Neural cell (in vitro differentiated cells): ENCODE measurements at regions not wholly inside any gene's neighbourhood (a gene's known extent, or its start where the extent isn't known, plus 50 kb on each side); places are given as distances from the start of the nearest gene placed in this dataset.

Experiments
- EP300 ChIP-seq: fragments of 450-650 bp; conservative IDR thresholded peaks from 2 replicates; pipeline ENCODE4 v1.6.1; 2014; ENCODE audit warnings: antibody characterized with exemption, mild to moderate bottlenecking, moderate library complexity; ENCODE audit not compliant: poor library complexity, severe bottlenecking
- EZH2 ChIP-seq: fragments of 200-600, 300-800 bp; shearing (Covaris generic), sonication (generic); IDR thresholded peaks from 2 replicates; pipeline ENCODE4 v1.6.1; 2014; ENCODE audit warnings: antibody characterized with exemption, low read length, borderline replicate concordance, mild to moderate bottlenecking; ENCODE audit not compliant: insufficient read depth, poor library complexity, severe bottlenecking
- MXI1 ChIP-seq: fragments of 450-650 bp; conservative IDR thresholded peaks from 2 replicates; pipeline ENCODE4 v1.6.1; 2014; ENCODE audit warnings: antibody characterized with exemption, mild to moderate bottlenecking; ENCODE audit not compliant: poor library complexity, severe bottlenecking
- POLR2AphosphoS5 ChIP-seq: IDR thresholded peaks from 2 replicates; pipeline ENCODE4 v1.6.1; 2012
- RAD21 ChIP-seq: fragments of 450-650 bp; conservative IDR thresholded peaks from 2 replicates; pipeline ENCODE4 v1.6.1; 2014; ENCODE audit warnings: antibody characterized with exemption, mild to moderate bottlenecking, moderate library complexity
- TAF1 ChIP-seq: IDR thresholded peaks from 2 replicates; pipeline ENCODE4 v1.6.1; 2012; ENCODE audit warnings: low read depth
- TF ChIP-seq, protein P1 (sequence below): fragments of 450-650 bp; IDR thresholded peaks from 2 replicates; pipeline ENCODE4 v1.5.1; 2014; ENCODE audit warnings: antibody characterized with exemption, mild to moderate bottlenecking, moderate library complexity; ENCODE audit not compliant: poor library complexity, severe bottlenecking
- TF ChIP-seq, protein P2 (sequence below): IDR thresholded peaks from 2 replicates; pipeline ENCODE4 v1.6.1; 2012; ENCODE audit warnings: borderline replicate concordance

DNA sequence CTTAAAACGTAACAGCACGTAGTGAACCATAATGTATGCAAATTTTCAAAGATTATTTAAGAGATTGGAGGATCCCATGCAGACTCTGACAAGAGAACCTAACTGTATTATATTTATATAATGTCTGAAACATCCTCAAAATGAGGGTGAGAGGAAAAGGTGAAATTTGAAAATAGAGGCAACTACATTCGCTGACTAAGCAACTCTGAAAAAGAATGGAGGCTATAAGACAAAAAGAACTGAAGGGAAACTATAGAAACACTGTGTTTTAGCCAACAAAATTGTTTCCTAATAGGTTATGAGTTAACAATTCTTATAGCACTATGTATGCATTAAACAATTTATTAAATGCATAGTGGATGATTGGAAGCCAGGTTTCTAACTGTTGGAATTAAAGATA, 648.0 kb downstream of the UBE2NL start:
- TF ChIP-seq, protein P1, sequence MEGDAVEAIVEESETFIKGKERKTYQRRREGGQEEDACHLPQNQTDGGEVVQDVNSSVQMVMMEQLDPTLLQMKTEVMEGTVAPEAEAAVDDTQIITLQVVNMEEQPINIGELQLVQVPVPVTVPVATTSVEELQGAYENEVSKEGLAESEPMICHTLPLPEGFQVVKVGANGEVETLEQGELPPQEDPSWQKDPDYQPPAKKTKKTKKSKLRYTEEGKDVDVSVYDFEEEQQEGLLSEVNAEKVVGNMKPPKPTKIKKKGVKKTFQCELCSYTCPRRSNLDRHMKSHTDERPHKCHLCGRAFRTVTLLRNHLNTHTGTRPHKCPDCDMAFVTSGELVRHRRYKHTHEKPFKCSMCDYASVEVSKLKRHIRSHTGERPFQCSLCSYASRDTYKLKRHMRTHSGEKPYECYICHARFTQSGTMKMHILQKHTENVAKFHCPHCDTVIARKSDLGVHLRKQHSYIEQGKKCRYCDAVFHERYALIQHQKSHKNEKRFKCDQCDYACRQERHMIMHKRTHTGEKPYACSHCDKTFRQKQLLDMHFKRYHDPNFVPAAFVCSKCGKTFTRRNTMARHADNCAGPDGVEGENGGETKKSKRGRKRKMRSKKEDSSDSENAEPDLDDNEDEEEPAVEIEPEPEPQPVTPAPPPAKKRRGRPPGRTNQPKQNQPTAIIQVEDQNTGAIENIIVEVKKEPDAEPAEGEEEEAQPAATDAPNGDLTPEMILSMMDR = no peak
- no peak for TF ChIP-seq RAD21
- TF ChIP-seq TAF1 = no peak
- no peak for TF ChIP-seq EZH2
- no peak for TF ChIP-seq EP300
- no peak for TF ChIP-seq POLR2AphosphoS5
- TF ChIP-seq, protein P2, sequence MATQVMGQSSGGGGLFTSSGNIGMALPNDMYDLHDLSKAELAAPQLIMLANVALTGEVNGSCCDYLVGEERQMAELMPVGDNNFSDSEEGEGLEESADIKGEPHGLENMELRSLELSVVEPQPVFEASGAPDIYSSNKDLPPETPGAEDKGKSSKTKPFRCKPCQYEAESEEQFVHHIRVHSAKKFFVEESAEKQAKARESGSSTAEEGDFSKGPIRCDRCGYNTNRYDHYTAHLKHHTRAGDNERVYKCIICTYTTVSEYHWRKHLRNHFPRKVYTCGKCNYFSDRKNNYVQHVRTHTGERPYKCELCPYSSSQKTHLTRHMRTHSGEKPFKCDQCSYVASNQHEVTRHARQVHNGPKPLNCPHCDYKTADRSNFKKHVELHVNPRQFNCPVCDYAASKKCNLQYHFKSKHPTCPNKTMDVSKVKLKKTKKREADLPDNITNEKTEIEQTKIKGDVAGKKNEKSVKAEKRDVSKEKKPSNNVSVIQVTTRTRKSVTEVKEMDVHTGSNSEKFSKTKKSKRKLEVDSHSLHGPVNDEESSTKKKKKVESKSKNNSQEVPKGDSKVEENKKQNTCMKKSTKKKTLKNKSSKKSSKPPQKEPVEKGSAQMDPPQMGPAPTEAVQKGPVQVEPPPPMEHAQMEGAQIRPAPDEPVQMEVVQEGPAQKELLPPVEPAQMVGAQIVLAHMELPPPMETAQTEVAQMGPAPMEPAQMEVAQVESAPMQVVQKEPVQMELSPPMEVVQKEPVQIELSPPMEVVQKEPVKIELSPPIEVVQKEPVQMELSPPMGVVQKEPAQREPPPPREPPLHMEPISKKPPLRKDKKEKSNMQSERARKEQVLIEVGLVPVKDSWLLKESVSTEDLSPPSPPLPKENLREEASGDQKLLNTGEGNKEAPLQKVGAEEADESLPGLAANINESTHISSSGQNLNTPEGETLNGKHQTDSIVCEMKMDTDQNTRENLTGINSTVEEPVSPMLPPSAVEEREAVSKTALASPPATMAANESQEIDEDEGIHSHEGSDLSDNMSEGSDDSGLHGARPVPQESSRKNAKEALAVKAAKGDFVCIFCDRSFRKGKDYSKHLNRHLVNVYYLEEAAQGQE = no peak
- no peak for TF ChIP-seq MXI1
